ENCODE measurements at regions not wholly inside any gene's neighbourhood (a gene's known extent, or its start where the extent isn't known, plus 50 kb on each side); places are given as distances from the start of the nearest gene placed in this dataset.

GRCh38 chr2:4354164-4354563, 650.8 kb downstream of the DCDC2C start:
- no peaks in the 10 kb centered on the region for H3K27me3 Mint-ChIP-seq
- H3K27ac ChIP-seq (ENCODE audit: low read depth in 1 of 2, low read length in 2 of 2), result no peak overlapping the region
- H3K4me3 ChIP-seq (ENCODE audit: low read length), result no peak overlapping the region
- POLR2A ChIA-PET, result no interaction called here
- H3K27me3 ChIP-seq (ENCODE audit: control insufficient read depth in 1 of 2, insufficient read depth in 2 of 2, low read length in 2 of 2), result no peaks in the 10 kb centered on the region
- CTCF ChIA-PET, result no interaction called here
- no peak overlapping the region for H3K27ac Mint-ChIP-seq
- intact Hi-C loops (cut with DNase I, micrococcal nuclease), result no loop called here
- H3K9me3 ChIP-seq (ENCODE audit: control insufficient read depth in 1 of 2, insufficient read depth in 1 of 2, low read length in 2 of 2), result peaks cover 0 to 9% of the 10 kb centered on the region in 2 experiments
- no peaks in the 10 kb centered on the region for H3K4me1 Mint-ChIP-seq (ENCODE audit: low read depth)
- no peak overlapping the region for H3K4me3 Mint-ChIP-seq
- no peak for ATAC-seq (ENCODE audit: poor library complexity)
- H3K4me1 ChIP-seq (ENCODE audit: insufficient read depth, low read length), result no peaks in the 10 kb centered on the region
- H3K9me3 Mint-ChIP-seq, result peaks cover 13% of the 10 kb centered on the region
- no peak for TF ChIP-seq CTCF (IDR thresholded peaks at IDR 0.05)
- no peaks in the 10 kb centered on the region for H3K36me3 ChIP-seq (ENCODE audit: insufficient read depth, low read length)
- no peaks in the 10 kb centered on the region for H3K36me3 Mint-ChIP-seq (ENCODE audit: low read depth)
- no peak for DNase-seq

- Mint-ChIP-seq H3K27me3 (no peaks in the 10 kb centered on the region), H3K27ac (no peak overlapping the region), H3K4me3 (no peak overlapping the region), H3K9me3 (peaks cover 13% of the 10 kb centered on the region), H3K36me3 (ENCODE audit: low read depth) (no peaks in the 10 kb centered on the region), H3K4me1 (ENCODE audit: low read depth) (no peaks in the 10 kb centered on the region)
- ChIA-PET CTCF (no interaction called here), POLR2A (no interaction called here)
- ATAC-seq (ENCODE audit: poor library complexity) (no peak), DNase-seq (no peak)
- H3K4me1 ChIP-seq (ENCODE audit: insufficient read depth, low read length), result no peaks in the 10 kb centered on the region
- no peak overlapping the region for H3K4me3 ChIP-seq (ENCODE audit: low read length)
- no peak overlapping the region for H3K27ac ChIP-seq (ENCODE audit: low read depth in 1 of 2, low read length in 2 of 2)
- no peaks in the 10 kb centered on the region for H3K36me3 ChIP-seq (ENCODE audit: insufficient read depth, low read length)
- intact Hi-C loops (cut with DNase I, micrococcal nuclease), result no loop called here
- H3K9me3 ChIP-seq (ENCODE audit: control insufficient read depth in 1 of 2, insufficient read depth in 1 of 2, low read length in 2 of 2), result peaks cover 0 to 9% of the 10 kb centered on the region in 2 experiments
- TF ChIP-seq CTCF (IDR thresholded peaks at IDR 0.05), result no peak
- no peaks in the 10 kb centered on the region for H3K27me3 ChIP-seq (ENCODE audit: control insufficient read depth in 1 of 2, insufficient read depth in 2 of 2, low read length in 2 of 2)
Measured at GRCh38 chr2:4354678-4355077, 651.3 kb downstream of the DCDC2C start.

GRCh38 chr2:4356109-4356508, 652.7 kb downstream of the DCDC2C start:
- no peaks in the 10 kb centered on the region for H3K27me3 ChIP-seq (ENCODE audit: control insufficient read depth in 1 of 2, insufficient read depth in 2 of 2, low read length in 2 of 2)
- no peak for TF ChIP-seq CTCF (IDR thresholded peaks at IDR 0.05)
- H3K9me3 Mint-ChIP-seq, result peaks cover 14% of the 10 kb centered on the region
- no peaks in the 10 kb centered on the region for H3K4me1 Mint-ChIP-seq (ENCODE audit: low read depth)
- no peak overlapping the region for H3K4me3 ChIP-seq (ENCODE audit: low read length)
- DNase-seq (no peak), ATAC-seq (ENCODE audit: poor library complexity) (no peak)
- H3K27ac Mint-ChIP-seq, result no peak overlapping the region
- intact Hi-C loops (cut with DNase I, micrococcal nuclease), result no loop called here
- no peaks in the 10 kb centered on the region for H3K36me3 Mint-ChIP-seq (ENCODE audit: low read depth)
- no peak overlapping the region for H3K27ac ChIP-seq (ENCODE audit: low read depth in 1 of 2, low read length in 2 of 2)
- no peaks in the 10 kb centered on the region for H3K4me1 ChIP-seq (ENCODE audit: insufficient read depth, low read length)
- peaks cover 0 to 4% of the 10 kb centered on the region in 2 experiments for H3K9me3 ChIP-seq (ENCODE audit: control insufficient read depth in 1 of 2, insufficient read depth in 1 of 2, low read length in 2 of 2)
- POLR2A ChIA-PET, result no interaction called here
- no peaks in the 10 kb centered on the region for H3K27me3 Mint-ChIP-seq
- no peak overlapping the region for H3K4me3 Mint-ChIP-seq
- no peaks in the 10 kb centered on the region for H3K36me3 ChIP-seq (ENCODE audit: insufficient read depth, low read length)
- CTCF ChIA-PET, result no interaction called here

Data from CD4-positive, alpha-beta T cell (primary cell).